ENCODE measurements at regions not wholly inside any gene's neighbourhood (a gene's known extent, or its start where the extent isn't known, plus 50 kb on each side); places are given as distances from the start of the nearest gene placed in this dataset.
"Not testable (repeated sequence)": the region's sequence is repeated elsewhere in the genome, so short reads cannot be mapped to it uniquely, and the experiment has no call there.

GRCh38 chr11:39661890-39662289 is 1797.6 kb downstream of the LRRC4C start:
- TF ChIP-seq CTCF (IDR thresholded peaks at IDR 0.05; ENCODE audit: unreplicated experiment): no peak
- Mint-ChIP-seq H3K4me1 (no peaks in the 10 kb centered on the region), H3K36me3 (peaks cover 3% of the 10 kb centered on the region), H3K27ac (no peak overlapping the region), H3K27me3 (ENCODE audit: low read depth) (no peaks in the 10 kb centered on the region), H3K9me3 (peaks cover 23% of the 10 kb centered on the region), H3K4me3 (no peak overlapping the region)
- no peak for DNase-seq (ENCODE audit: low spot score in 2 of 2, unreplicated experiment in 2 of 2)

- Mint-ChIP-seq H3K4me1 (no peaks in the 10 kb centered on the region), H3K27ac (no peak overlapping the region), H3K36me3 (no peaks in the 10 kb centered on the region), H3K9me3 (peaks cover 3% of the 10 kb centered on the region), H3K4me3 (no peak overlapping the region), H3K27me3 (ENCODE audit: low read depth) (no peaks in the 10 kb centered on the region)
- no peak for DNase-seq (ENCODE audit: low spot score in 2 of 2, unreplicated experiment in 2 of 2)
- no peak for TF ChIP-seq CTCF (IDR thresholded peaks at IDR 0.05; ENCODE audit: unreplicated experiment)
Measured at GRCh38 chr11:39651857-39652461, 1807.5 kb downstream of the LRRC4C start.

GRCh38 chr11:39641751-39642150 is 1817.7 kb downstream of the LRRC4C start:
- TF ChIP-seq CTCF (IDR thresholded peaks at IDR 0.05; ENCODE audit: unreplicated experiment): no peak
- no peak overlapping the region for H3K27ac Mint-ChIP-seq
- DNase-seq (ENCODE audit: low spot score in 2 of 2, unreplicated experiment in 2 of 2): no peak
- H3K36me3 Mint-ChIP-seq: no peaks in the 10 kb centered on the region
- peaks cover 12% of the 10 kb centered on the region for H3K4me1 Mint-ChIP-seq
- peaks cover 3% of the 10 kb centered on the region for H3K27me3 Mint-ChIP-seq (ENCODE audit: low read depth)
- H3K4me3 Mint-ChIP-seq: no peak overlapping the region
- peaks cover 27% of the 10 kb centered on the region for H3K9me3 Mint-ChIP-seq

- H3K4me3 Mint-ChIP-seq: no peak overlapping the region
- DNase-seq (ENCODE audit: low spot score in 2 of 2, unreplicated experiment in 2 of 2): no peak
- TF ChIP-seq CTCF (IDR thresholded peaks at IDR 0.05; ENCODE audit: unreplicated experiment): no peak
- H3K27ac Mint-ChIP-seq: no peak overlapping the region
- H3K9me3 Mint-ChIP-seq: peaks cover 9% of the 10 kb centered on the region
- H3K36me3 Mint-ChIP-seq: no peaks in the 10 kb centered on the region
- peaks cover 5% of the 10 kb centered on the region for H3K4me1 Mint-ChIP-seq
- no peaks in the 10 kb centered on the region for H3K27me3 Mint-ChIP-seq (ENCODE audit: low read depth)
Measured at GRCh38 chr11:39630365-39630764, 1829.1 kb downstream of the LRRC4C start.

- Mint-ChIP-seq H3K4me3 (no peak overlapping the region), H3K27me3 (ENCODE audit: low read depth) (no peaks in the 10 kb centered on the region), H3K9me3 (no peaks in the 10 kb centered on the region), H3K27ac (no peak overlapping the region), H3K4me1 (peaks cover 5% of the 10 kb centered on the region), H3K36me3 (no peaks in the 10 kb centered on the region)
- DNase-seq (ENCODE audit: low spot score in 2 of 2, unreplicated experiment in 2 of 2): no peak
- TF ChIP-seq CTCF (IDR thresholded peaks at IDR 0.05; ENCODE audit: unreplicated experiment): no peak
Measured at GRCh38 chr11:39628311-39628710, 1831.1 kb downstream of the LRRC4C start.

- H3K27ac Mint-ChIP-seq; H3K4me1 Mint-ChIP-seq; H3K9me3 Mint-ChIP-seq; H3K27me3 Mint-ChIP-seq (ENCODE audit: low read depth); H3K36me3 Mint-ChIP-seq; H3K4me3 Mint-ChIP-seq; DNase-seq (ENCODE audit: low spot score in 2 of 2, unreplicated experiment in 2 of 2): not testable (repeated sequence)
Measured at GRCh38 chr11:39620309-39620708, 1839.1 kb downstream of the LRRC4C start.
